ENCODE measurements at regions not wholly inside any gene's neighbourhood (a gene's known extent, or its start where the extent isn't known, plus 50 kb on each side); places are given as distances from the start of the nearest gene placed in this dataset.

DNA sequence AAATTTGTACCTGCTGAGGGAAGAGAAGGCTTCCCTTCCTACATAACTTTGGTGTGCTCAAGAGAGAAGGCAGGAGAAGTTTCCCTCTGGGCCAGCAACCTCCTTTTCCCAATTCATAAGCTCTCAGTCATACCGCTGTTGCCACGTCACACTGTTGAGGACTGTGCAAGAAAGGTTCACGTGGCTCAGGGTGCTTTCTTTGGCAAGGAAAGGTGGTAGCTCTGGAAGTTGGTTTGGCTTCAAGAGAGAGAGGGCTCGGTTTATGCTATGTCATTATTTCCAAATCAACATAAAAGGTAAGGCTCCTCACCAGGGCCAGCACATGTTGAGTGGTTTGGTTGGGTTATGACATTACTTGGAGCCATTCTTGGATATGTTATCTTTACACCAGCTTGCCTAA, 77.3 kb downstream of the TNFSF18 start:
- Histone ChIP-seq H3K27me3 (no peaks in the 10 kb centered on the region), H3K27ac (no peak overlapping the region), H3K4me1 (no peaks in the 10 kb centered on the region), H3K4me3 (no peak overlapping the region), H3K9me3 (no peaks in the 10 kb centered on the region), H3K36me3 (no peaks in the 10 kb centered on the region)
- DNase-seq (no peak), ATAC-seq (no peak)
- TF ChIP-seq, protein P1, sequence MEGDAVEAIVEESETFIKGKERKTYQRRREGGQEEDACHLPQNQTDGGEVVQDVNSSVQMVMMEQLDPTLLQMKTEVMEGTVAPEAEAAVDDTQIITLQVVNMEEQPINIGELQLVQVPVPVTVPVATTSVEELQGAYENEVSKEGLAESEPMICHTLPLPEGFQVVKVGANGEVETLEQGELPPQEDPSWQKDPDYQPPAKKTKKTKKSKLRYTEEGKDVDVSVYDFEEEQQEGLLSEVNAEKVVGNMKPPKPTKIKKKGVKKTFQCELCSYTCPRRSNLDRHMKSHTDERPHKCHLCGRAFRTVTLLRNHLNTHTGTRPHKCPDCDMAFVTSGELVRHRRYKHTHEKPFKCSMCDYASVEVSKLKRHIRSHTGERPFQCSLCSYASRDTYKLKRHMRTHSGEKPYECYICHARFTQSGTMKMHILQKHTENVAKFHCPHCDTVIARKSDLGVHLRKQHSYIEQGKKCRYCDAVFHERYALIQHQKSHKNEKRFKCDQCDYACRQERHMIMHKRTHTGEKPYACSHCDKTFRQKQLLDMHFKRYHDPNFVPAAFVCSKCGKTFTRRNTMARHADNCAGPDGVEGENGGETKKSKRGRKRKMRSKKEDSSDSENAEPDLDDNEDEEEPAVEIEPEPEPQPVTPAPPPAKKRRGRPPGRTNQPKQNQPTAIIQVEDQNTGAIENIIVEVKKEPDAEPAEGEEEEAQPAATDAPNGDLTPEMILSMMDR (IDR thresholded peaks at IDR 0.05) = no peak
- intact Hi-C loops (cut with DNase I) = no loop called here

DNA sequence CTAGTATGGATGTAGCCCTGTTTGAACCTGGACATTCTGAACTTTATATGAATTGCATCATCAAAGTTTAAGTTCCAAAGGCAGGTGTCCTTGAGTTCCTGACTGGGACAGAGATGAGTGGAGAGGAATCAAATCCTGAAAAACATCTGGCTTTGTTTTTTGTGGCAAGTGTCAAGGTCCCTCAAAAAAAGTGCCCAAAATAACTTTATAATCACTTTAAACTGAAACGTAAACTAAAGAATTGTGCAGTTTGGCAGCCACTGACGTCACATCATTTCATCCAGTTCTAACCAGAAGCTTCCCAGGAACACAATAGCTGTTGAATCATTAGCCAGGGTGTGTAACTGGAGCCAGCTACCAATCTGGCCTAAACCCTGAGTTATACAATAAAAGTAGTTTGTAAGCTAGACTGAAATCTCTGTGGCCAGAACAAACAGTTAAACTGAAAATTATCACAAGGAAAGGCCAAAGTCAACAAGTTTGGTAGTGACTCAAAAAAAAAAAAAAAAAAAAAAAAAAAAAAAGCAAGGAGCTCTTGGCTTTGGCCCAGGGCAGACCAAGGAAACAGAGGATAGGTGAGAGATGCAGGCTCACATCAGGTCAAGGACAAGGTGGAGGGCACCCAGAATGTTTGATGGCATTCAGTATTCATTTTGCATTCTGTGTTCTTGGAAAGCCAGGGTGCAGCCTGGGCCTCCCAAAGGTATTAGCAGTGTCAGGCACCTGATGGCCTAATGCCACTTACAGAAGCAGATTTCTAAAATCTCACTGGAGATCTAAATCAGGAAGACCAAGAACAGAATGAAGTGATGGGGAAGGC, 74.3 kb downstream of the TNFSF18 start:
- Histone ChIP-seq H3K36me3 (no peaks in the 10 kb centered on the region), H3K9me3 (no peaks in the 10 kb centered on the region), H3K27me3 (no peaks in the 10 kb centered on the region), H3K4me1 (no peaks in the 10 kb centered on the region), H3K4me3 (no peak overlapping the region), H3K27ac (no peak overlapping the region)
- intact Hi-C loops (cut with DNase I) = no loop called here
- ATAC-seq (peak; percentile 74), DNase-seq (no peak)
- TF ChIP-seq, protein P1 (IDR thresholded peaks at IDR 0.05) = no peak

DNA sequence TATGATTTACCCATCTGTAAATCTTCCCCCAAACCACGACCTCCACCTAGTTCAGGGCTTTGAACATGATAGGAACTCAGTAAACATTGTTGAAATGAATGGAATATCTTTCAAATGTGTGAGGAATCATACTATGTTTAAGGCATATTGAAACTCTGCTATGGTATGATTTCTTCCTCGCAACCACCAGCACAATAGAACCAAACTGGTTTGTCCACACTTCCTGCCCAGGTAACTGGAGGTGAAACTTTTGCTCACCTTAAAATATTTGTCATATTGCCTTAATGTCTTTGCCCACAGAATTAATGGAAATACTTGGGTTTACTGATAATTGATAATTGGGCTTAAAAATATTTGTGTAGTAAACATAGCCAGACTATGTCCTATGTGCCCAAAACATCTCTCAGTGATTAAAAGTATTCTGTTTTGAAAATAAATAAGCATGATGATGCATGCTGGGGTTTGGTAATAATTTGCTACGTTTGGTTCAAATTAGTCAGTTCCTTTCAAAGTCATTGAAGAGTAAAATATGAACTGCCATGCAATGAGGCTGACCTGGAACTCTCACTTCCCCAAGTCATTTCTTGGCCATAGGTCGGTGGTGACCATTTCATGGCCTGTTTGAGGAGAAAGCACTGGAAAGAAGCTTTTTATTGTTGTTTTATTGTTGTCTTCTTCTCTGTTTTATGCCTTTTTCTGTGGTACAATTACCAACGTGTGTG, 73.3 kb downstream of the TNFSF18 start:
- Histone ChIP-seq H3K9me3 (no peaks in the 10 kb centered on the region), H3K4me3 (no peak overlapping the region), H3K36me3 (no peaks in the 10 kb centered on the region), H3K4me1 (no peaks in the 10 kb centered on the region), H3K27ac (no peak overlapping the region), H3K27me3 (no peaks in the 10 kb centered on the region)
- ATAC-seq (no peak), DNase-seq (no peak)
- intact Hi-C loops (cut with DNase I) = no loop called here
- TF ChIP-seq, protein P1 (IDR thresholded peaks at IDR 0.05) = no peak

DNA sequence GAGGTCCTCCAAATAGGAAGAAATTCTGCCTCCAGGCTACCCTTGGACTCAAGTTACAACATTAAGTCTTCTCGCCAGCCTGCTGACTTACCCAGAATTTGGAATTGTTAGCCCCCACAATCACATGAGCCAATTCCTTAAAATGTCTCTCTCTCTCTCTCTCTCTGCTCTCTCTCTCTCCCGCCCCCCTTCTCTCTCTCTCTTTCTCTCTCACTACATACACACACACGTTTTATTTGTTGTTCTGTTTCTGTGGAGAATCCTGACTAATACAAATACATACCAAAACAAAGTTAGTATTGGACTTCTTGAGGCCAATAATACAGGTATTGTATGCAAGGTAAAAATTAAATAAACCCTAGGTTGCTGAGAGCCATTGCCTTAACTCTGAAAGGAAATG, 72.1 kb downstream of the TNFSF18 start:
- no peaks in the 10 kb centered on the region for H3K4me1 ChIP-seq
- H3K27ac ChIP-seq = no peak overlapping the region
- no peaks in the 10 kb centered on the region for H3K27me3 ChIP-seq
- intact Hi-C loops (cut with DNase I) = no loop called here
- H3K36me3 ChIP-seq = no peaks in the 10 kb centered on the region
- H3K4me3 ChIP-seq = no peak overlapping the region
- ATAC-seq = no peak
- no peaks in the 10 kb centered on the region for H3K9me3 ChIP-seq
- TF ChIP-seq, protein P1 (IDR thresholded peaks at IDR 0.05) = no peak
- no peak for DNase-seq

DNA sequence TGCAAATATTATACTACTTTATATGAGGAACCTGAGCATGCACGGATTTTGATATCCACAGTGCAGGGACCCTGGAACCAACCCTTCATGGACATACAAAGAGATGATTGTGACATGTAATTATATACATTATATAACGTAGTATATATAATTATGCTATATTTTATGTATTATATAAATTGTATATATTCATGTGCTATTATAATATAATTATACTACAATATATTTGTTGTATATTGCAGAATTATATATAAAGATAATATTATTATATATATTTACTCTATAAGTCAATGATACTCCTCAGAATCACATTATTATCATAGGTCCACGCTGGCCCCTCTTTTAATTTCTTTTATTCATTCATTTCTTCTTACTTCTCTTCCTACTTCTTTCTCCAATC, 70.9 kb downstream of the TNFSF18 start:
- DNase-seq (no peak), ATAC-seq (no peak)
- H3K4me1 ChIP-seq = no peaks in the 10 kb centered on the region
- H3K36me3 ChIP-seq = no peaks in the 10 kb centered on the region
- H3K27ac ChIP-seq = no peak overlapping the region
- H3K4me3 ChIP-seq = no peak overlapping the region
- H3K9me3 ChIP-seq = no peaks in the 10 kb centered on the region
- intact Hi-C loops (cut with DNase I) = no loop called here
- H3K27me3 ChIP-seq = no peaks in the 10 kb centered on the region
- TF ChIP-seq, protein P1 (IDR thresholded peaks at IDR 0.05) = no peak
